NCI-H524 (cell line): ENCODE measurements at regions not wholly inside any gene's neighbourhood (a gene's known extent, or its start where the extent isn't known, plus 50 kb on each side); places are given as distances from the start of the nearest gene placed in this dataset.
A peak's percentile ranks its signal among the peaks of the same experiment; 100 is the strongest.

Experiments used
- DNase-seq, 2 experiments: peaks; one replicate each; lab custom pipeline; 2025; lab: John Stamatoyannopoulos, UW

GRCh38 chr18:27632706-27633105 is 447.6 kb upstream of the CHST9 start:
- DNase-seq, result no peak

GRCh38 chr18:27627927-27628326 is 442.8 kb upstream of the CHST9 start:
- peak in 1 of 2 experiments; percentile 37 for DNase-seq

GRCh38 chr18:27621236-27621890 is 436.3 kb upstream of the CHST9 start:
- no peak for DNase-seq

- no peak for DNase-seq
Measured at GRCh38 chr18:27619906-27620305, 434.8 kb upstream of the CHST9 start.

GRCh38 chr18:27619090-27619772 is 434.1 kb upstream of the CHST9 start:
- DNase-seq, result no peak

- no peak for DNase-seq
Measured at GRCh38 chr18:27616324-27616723, 431.2 kb upstream of the CHST9 start.

- DNase-seq, result no peak
Measured at GRCh38 chr18:27614951-27615844, 430.1 kb upstream of the CHST9 start.

GRCh38 chr18:27609221-27609620 is 424.1 kb upstream of the CHST9 start:
- no peak for DNase-seq

- DNase-seq, result peak in 1 of 2 experiments; percentile 11
Measured at GRCh38 chr18:27608742-27609141, 423.6 kb upstream of the CHST9 start.

- no peak for DNase-seq
Measured at GRCh38 chr18:27608174-27608573, 423.1 kb upstream of the CHST9 start.

GRCh38 chr18:27606741-27607140 is 421.6 kb upstream of the CHST9 start:
- DNase-seq, result no peak

GRCh38 chr18:27605107-27605834 is 420.2 kb upstream of the CHST9 start:
- DNase-seq, result peak; percentile 61 to 79

- DNase-seq, result no peak
Measured at GRCh38 chr18:27604583-27604982, 419.5 kb upstream of the CHST9 start.

GRCh38 chr18:27602092-27602491 is 417.0 kb upstream of the CHST9 start:
- DNase-seq, result no peak

GRCh38 chr18:27600245-27600644 is 415.1 kb upstream of the CHST9 start:
- DNase-seq, result no peak

GRCh38 chr18:27599202-27599829 is 414.2 kb upstream of the CHST9 start:
- DNase-seq, result peak; percentile 8 to 43

GRCh38 chr18:27595113-27595838 is 410.2 kb upstream of the CHST9 start:
- no peak for DNase-seq

GRCh38 chr18:27585602-27586173 is 400.6 kb upstream of the CHST9 start:
- DNase-seq, result no peak

GRCh38 chr18:27583466-27583865 is 398.4 kb upstream of the CHST9 start:
- no peak for DNase-seq

- DNase-seq, result no peak
Measured at GRCh38 chr18:27582760-27583412, 397.8 kb upstream of the CHST9 start.
